ENCODE measurements at regions not wholly inside any gene's neighbourhood (a gene's known extent, or its start where the extent isn't known, plus 50 kb on each side); places are given as distances from the start of the nearest gene placed in this dataset.

DNA sequence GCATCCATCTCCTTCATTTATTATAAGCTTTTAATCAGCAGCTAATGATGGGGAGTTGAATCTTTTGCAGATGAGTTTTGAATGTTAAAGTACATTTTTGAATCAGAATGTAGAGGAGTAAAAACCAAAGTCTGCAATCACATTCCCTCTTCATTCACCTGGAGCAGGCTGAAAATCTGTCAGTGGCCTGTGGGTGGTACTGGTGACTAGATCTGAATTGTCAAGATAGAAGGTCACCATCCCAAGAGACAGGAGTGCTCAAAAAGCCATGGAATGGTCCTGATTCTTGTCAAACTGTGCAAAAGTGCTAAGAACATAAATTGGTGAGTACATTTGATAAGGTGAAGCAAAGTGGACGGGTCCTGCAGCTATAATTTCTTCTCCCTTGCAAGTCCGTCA is 881.3 kb upstream of the NR2F2 start:
- TF ChIP-seq GLIS3 (CRISPR knock-in tag; IDR thresholded peaks at IDR 0.05): no peak
- TF ChIP-seq PPARA (CRISPR knock-in tag; IDR thresholded peaks at IDR 0.05; ENCODE audit: borderline replicate concordance): no peak
- no peak for TF ChIP-seq TOX (CRISPR knock-in tag; IDR thresholded peaks at IDR 0.05; ENCODE audit: borderline replicate concordance)
- no peak for TF ChIP-seq ZFP3 (CRISPR knock-in tag; IDR thresholded peaks at IDR 0.05)
- TF ChIP-seq CSDC2 (CRISPR knock-in tag; IDR thresholded peaks at IDR 0.05): no peak
- TF ChIP-seq ISL1 (CRISPR knock-in tag; IDR thresholded peaks at IDR 0.05): no peak
- TF ChIP-seq, protein P1, sequence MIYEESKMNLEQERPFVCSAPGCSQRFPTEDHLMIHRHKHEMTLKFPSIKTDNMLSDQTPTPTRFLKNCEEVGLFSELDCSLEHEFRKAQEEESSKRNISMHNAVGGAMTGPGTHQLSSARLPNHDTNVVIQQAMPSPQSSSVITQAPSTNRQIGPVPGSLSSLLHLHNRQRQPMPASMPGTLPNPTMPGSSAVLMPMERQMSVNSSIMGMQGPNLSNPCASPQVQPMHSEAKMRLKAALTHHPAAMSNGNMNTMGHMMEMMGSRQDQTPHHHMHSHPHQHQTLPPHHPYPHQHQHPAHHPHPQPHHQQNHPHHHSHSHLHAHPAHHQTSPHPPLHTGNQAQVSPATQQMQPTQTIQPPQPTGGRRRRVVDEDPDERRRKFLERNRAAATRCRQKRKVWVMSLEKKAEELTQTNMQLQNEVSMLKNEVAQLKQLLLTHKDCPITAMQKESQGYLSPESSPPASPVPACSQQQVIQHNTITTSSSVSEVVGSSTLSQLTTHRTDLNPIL (CRISPR knock-in tag; IDR thresholded peaks at IDR 0.05; ENCODE audit: low read depth): no peak
- TF ChIP-seq ESRRG (CRISPR knock-in tag; IDR thresholded peaks at IDR 0.05): no peak
- TF ChIP-seq RARB (CRISPR knock-in tag; IDR thresholded peaks at IDR 0.05): no peak
- no peak for TF ChIP-seq BACH2 (CRISPR knock-in tag; IDR thresholded peaks at IDR 0.05; ENCODE audit: borderline replicate concordance)
- no peak for TF ChIP-seq ZNF565 (CRISPR knock-in tag; conservative IDR thresholded peaks at IDR 0.05; ENCODE audit: low read depth)
- TF ChIP-seq, protein P2, sequence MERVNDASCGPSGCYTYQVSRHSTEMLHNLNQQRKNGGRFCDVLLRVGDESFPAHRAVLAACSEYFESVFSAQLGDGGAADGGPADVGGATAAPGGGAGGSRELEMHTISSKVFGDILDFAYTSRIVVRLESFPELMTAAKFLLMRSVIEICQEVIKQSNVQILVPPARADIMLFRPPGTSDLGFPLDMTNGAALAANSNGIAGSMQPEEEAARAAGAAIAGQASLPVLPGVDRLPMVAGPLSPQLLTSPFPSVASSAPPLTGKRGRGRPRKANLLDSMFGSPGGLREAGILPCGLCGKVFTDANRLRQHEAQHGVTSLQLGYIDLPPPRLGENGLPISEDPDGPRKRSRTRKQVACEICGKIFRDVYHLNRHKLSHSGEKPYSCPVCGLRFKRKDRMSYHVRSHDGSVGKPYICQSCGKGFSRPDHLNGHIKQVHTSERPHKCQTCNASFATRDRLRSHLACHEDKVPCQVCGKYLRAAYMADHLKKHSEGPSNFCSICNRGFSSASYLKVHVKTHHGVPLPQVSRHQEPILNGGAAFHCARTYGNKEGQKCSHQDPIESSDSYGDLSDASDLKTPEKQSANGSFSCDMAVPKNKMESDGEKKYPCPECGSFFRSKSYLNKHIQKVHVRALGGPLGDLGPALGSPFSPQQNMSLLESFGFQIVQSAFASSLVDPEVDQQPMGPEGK (CRISPR knock-in tag; IDR thresholded peaks at IDR 0.05; ENCODE audit: borderline replicate concordance): no peak
- TF ChIP-seq, protein P3, sequence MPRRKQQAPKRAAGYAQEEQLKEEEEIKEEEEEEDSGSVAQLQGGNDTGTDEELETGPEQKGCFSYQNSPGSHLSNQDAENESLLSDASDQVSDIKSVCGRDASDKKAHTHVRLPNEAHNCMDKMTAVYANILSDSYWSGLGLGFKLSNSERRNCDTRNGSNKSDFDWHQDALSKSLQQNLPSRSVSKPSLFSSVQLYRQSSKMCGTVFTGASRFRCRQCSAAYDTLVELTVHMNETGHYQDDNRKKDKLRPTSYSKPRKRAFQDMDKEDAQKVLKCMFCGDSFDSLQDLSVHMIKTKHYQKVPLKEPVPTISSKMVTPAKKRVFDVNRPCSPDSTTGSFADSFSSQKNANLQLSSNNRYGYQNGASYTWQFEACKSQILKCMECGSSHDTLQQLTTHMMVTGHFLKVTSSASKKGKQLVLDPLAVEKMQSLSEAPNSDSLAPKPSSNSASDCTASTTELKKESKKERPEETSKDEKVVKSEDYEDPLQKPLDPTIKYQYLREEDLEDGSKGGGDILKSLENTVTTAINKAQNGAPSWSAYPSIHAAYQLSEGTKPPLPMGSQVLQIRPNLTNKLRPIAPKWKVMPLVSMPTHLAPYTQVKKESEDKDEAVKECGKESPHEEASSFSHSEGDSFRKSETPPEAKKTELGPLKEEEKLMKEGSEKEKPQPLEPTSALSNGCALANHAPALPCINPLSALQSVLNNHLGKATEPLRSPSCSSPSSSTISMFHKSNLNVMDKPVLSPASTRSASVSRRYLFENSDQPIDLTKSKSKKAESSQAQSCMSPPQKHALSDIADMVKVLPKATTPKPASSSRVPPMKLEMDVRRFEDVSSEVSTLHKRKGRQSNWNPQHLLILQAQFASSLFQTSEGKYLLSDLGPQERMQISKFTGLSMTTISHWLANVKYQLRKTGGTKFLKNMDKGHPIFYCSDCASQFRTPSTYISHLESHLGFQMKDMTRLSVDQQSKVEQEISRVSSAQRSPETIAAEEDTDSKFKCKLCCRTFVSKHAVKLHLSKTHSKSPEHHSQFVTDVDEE (CRISPR knock-in tag; IDR thresholded peaks at IDR 0.05): no peak
- TF ChIP-seq OSR1 (CRISPR knock-in tag; IDR thresholded peaks at IDR 0.05): no peak
- no peak for TF ChIP-seq TCF4 (CRISPR knock-in tag; IDR thresholded peaks at IDR 0.05; ENCODE audit: borderline replicate concordance)
- TF ChIP-seq ARNTL (CRISPR knock-in tag; IDR thresholded peaks at IDR 0.05; ENCODE audit: borderline replicate concordance, low read depth): no peak
- ATAC-seq: no peak

DNA sequence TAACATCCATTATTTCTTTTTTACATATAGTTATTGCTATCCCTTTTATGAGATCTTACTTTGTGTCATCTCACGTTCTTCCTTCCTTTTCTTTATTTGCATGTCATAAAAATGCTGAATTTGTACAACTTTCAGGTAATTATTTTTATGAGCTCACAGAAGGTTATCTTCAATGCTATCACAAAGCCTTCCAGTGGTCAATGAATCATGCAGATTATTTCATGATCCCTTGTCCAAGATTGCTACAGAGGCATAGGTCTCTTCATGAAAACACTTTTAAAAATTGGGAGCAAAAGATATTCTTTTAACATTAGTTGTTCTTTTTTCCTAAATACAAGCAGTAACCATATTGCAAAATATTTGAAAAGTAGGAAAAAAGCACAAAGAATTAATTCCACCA is 880.1 kb upstream of the NR2F2 start:
- TF ChIP-seq ESRRG (CRISPR knock-in tag; IDR thresholded peaks at IDR 0.05) (no peak), GLIS3 (CRISPR knock-in tag; IDR thresholded peaks at IDR 0.05) (no peak)
- ATAC-seq: no peak

DNA sequence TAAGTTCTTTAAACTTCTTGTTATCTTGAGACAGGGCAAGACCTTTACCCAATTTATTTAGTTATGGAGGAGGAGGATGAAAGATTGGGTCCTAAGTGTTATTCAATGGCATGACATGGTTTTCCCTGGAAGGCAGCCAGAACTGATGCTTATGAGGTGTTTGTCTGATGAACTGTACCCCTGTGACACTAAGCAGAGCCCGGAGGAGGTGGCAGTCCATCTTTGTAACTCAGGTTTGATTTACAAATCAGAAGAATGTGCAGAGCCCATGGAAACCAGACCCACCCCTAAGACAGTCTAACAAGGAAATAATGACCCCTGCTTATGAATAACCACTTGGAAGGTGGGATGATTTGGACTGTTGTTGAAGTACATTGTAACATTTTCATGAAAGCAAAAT is 878.6 kb upstream of the NR2F2 start:
- TF ChIP-seq ISL1 (CRISPR knock-in tag; IDR thresholded peaks at IDR 0.05) (no peak), ZNF70 (CRISPR knock-in tag; IDR thresholded peaks at IDR 0.05) (no peak), SNAI2 (CRISPR knock-in tag; IDR thresholded peaks at IDR 0.05) (no peak), ZNF8 (CRISPR knock-in tag; IDR thresholded peaks at IDR 0.05) (no peak), GLIS3 (CRISPR knock-in tag; IDR thresholded peaks at IDR 0.05) (no peak), ZFP30 (CRISPR knock-in tag; IDR thresholded peaks at IDR 0.05) (no peak), TOX (CRISPR knock-in tag; IDR thresholded peaks at IDR 0.05; ENCODE audit: borderline replicate concordance) (no peak), OSR1 (CRISPR knock-in tag; IDR thresholded peaks at IDR 0.05) (no peak)
- TF ChIP-seq, protein P2 (CRISPR knock-in tag; IDR thresholded peaks at IDR 0.05; ENCODE audit: borderline replicate concordance): no peak
- TF ChIP-seq, protein P4, sequence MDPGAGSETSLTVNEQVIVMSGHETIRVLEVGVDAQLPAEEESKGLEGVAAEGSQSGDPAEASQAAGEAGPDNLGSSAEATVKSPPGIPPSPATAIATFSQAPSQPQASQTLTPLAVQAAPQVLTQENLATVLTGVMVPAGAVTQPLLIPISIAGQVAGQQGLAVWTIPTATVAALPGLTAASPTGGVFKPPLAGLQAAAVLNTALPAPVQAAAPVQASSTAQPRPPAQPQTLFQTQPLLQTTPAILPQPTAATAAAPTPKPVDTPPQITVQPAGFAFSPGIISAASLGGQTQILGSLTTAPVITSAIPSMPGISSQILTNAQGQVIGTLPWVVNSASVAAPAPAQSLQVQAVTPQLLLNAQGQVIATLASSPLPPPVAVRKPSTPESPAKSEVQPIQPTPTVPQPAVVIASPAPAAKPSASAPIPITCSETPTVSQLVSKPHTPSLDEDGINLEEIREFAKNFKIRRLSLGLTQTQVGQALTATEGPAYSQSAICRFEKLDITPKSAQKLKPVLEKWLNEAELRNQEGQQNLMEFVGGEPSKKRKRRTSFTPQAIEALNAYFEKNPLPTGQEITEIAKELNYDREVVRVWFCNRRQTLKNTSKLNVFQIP (CRISPR knock-in tag; IDR thresholded peaks at IDR 0.05; ENCODE audit: borderline replicate concordance, low read depth): no peak
- TF ChIP-seq, protein P5, sequence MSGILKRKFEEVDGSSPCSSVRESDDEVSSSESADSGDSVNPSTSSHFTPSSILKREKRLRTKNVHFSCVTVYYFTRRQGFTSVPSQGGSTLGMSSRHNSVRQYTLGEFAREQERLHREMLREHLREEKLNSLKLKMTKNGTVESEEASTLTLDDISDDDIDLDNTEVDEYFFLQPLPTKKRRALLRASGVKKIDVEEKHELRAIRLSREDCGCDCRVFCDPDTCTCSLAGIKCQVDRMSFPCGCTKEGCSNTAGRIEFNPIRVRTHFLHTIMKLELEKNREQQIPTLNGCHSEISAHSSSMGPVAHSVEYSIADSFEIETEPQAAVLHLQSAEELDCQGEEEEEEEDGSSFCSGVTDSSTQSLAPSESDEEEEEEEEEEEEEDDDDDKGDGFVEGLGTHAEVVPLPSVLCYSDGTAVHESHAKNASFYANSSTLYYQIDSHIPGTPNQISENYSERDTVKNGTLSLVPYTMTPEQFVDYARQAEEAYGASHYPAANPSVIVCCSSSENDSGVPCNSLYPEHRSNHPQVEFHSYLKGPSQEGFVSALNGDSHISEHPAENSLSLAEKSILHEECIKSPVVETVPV (CRISPR knock-in tag; IDR thresholded peaks at IDR 0.05): no peak

More for the DNA sequence above, 878.6 kb upstream of the NR2F2 start:
- ATAC-seq: no peak

Measured in SK-N-SH treated with all-trans-retinoic acid at 6 μM for 48 hours (cell line).